GM20000 (cell line): ENCODE measurements at regions not wholly inside any gene's neighbourhood (a gene's known extent, or its start where the extent isn't known, plus 50 kb on each side); places are given as distances from the start of the nearest gene placed in this dataset.

Experiments used
- DNase-seq: peaks from one replicate; pipeline ENCODE4 v3.0.0; 2012; ENCODE audit warnings: low spot score
- TF ChIP-seq, protein P1 (sequence below): IDR thresholded peaks from 2 replicates; pipeline ENCODE4 v1.5.1; 2012; ENCODE audit warnings: mild to moderate bottlenecking, control low read depth; ENCODE audit errors: extremely low read depth, missing control alignments

- DNase-seq, result no peak
- TF ChIP-seq, protein P1, sequence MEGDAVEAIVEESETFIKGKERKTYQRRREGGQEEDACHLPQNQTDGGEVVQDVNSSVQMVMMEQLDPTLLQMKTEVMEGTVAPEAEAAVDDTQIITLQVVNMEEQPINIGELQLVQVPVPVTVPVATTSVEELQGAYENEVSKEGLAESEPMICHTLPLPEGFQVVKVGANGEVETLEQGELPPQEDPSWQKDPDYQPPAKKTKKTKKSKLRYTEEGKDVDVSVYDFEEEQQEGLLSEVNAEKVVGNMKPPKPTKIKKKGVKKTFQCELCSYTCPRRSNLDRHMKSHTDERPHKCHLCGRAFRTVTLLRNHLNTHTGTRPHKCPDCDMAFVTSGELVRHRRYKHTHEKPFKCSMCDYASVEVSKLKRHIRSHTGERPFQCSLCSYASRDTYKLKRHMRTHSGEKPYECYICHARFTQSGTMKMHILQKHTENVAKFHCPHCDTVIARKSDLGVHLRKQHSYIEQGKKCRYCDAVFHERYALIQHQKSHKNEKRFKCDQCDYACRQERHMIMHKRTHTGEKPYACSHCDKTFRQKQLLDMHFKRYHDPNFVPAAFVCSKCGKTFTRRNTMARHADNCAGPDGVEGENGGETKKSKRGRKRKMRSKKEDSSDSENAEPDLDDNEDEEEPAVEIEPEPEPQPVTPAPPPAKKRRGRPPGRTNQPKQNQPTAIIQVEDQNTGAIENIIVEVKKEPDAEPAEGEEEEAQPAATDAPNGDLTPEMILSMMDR, result no peak
These were observed 51.2 kb upstream of the PCBD1 start for GRCh38 chr10:70939441-70940003.

DNA sequence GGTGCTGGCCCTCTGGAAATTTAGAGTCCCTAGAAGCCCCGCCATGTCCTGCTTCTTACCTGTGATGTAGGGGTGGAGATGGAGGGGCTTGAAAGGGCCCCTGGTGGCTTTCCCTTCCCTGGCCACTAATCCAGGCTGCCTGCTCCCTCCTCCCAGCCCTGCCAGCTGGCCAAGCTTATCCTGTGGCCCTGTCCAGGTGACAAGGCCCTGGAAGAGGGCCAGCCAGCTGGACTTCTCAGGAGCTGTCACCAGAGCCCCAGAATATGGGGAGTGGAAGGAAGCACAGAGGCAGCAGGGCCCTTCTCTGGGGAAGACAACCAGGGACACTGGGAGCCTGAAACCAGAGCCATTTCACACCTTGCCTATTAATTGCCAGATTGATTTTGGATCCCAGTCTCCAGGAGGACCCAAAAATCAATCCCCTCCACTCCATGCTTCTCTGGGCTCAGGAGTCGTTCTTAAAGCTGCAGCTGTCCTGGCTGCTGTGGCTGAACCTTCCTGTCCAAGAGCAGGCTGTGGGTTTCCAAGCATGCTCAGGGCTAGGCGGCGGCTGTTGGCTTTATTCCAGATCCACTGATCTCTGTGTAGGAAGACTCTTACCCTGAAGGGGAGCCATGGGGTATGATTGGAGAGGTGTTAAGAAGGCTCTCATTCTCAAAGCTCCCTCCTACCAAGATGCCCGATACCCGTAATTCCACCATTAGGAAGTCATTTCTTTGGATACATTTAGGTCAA lies 52.6 kb upstream of the PCBD1 start:
- DNase-seq, result no peak
- TF ChIP-seq, protein P1, result no peak

- no peak for DNase-seq
- TF ChIP-seq, protein P1, result no peak
These were observed 53.8 kb upstream of the PCBD1 start for GRCh38 chr10:70942125-70942524.

- DNase-seq, result no peak
- TF ChIP-seq, protein P1, result no peak
These were observed 54.4 kb upstream of the PCBD1 start for GRCh38 chr10:70942725-70943124.

- TF ChIP-seq, protein P1, result no peak
- DNase-seq, result no peak
These were observed 54.9 kb upstream of the PCBD1 start for GRCh38 chr10:70943249-70943648.

- no peak for DNase-seq
- TF ChIP-seq, protein P1, result no peak
These were observed 55.6 kb upstream of the PCBD1 start for GRCh38 chr10:70943841-70944466.

DNA sequence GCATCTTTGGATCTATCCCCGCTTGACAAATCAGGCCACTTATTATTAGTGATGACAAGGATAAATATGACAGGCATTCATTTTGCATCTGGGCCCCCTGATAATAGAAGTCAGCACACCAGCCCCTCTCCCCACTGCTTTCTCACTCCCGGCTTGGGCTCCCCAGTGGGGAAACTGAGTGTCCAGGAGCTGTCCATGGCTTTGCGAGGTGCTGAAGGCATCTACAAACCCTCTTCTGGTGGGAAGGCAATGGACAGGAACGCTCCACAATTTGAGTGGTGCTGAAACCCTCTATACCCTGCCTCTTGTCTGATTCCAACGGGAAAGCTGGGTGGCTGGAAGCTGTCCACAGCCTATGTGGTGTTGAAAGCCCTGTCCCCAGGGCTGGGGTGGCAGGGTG lies 61.7 kb upstream of the PCBD1 start:
- TF ChIP-seq, protein P1, result no peak
- no peak for DNase-seq
